ENCODE measurements at regions not wholly inside any gene's neighbourhood (a gene's known extent, or its start where the extent isn't known, plus 50 kb on each side); places are given as distances from the start of the nearest gene placed in this dataset.
A peak's percentile ranks its signal among the peaks of the same experiment; 100 is the strongest.

GRCh38 chr17:77540975-77541374 lies 400.2 kb downstream of the SEC14L1 start:
- Histone ChIP-seq H3K27me3 (ENCODE audit: insufficient read depth, low read depth) (no peaks in the 10 kb centered on the region), H3K27ac (no peak overlapping the region), H3K4me3 (IDR thresholded peaks at IDR 0.05; ENCODE audit: insufficient read depth, low read depth, low read length) (no peak overlapping the region), H3K79me2 (ENCODE audit: insufficient read depth, low read depth) (no peaks in the 10 kb centered on the region), H4K20me1 (ENCODE audit: insufficient read depth) (no peaks in the 10 kb centered on the region), H3K36me3 (ENCODE audit: insufficient read depth) (no peaks in the 10 kb centered on the region), H3K4me1 (ENCODE audit: low read depth, poor library complexity, severe bottlenecking) (peaks cover 6% of the 10 kb centered on the region), H2AFZ (ENCODE audit: low read depth) (no peak overlapping the region), H3K9ac (no peak overlapping the region), H3K4me2 (no peak overlapping the region)
- TF ChIP-seq CTCF (conservative IDR thresholded peaks at IDR 0.05; ENCODE audit: low read depth, low read length): no peak

DNA sequence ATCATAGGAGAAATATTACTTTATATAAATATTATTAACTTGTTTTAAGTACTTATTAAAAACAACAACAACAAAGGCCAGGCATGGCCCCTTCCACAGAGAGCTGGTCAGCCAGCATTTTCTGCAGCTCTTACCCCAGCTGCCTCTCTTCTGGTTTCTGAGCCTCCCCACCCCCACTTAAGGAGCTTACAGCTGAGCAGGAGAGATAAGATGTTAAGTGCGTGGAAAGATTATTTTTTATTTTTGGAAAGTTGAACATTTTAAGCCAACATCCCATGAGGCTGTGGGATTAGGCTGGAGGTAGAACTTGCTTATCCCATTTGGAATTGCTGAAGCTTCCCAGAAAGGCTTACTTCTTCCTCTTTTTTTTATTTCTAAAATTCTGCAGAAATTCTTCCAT lies 401.2 kb downstream of the SEC14L1 start:
- Histone ChIP-seq H3K36me3 (ENCODE audit: insufficient read depth) (no peaks in the 10 kb centered on the region), H3K9ac (no peak overlapping the region)

GRCh38 chr17:77542551-77543490 lies 402.1 kb downstream of the SEC14L1 start:
- no peaks in the 10 kb centered on the region for H3K36me3 ChIP-seq (ENCODE audit: insufficient read depth)
- H4K20me1 ChIP-seq (ENCODE audit: insufficient read depth): no peaks in the 10 kb centered on the region
- no peaks in the 10 kb centered on the region for H3K27me3 ChIP-seq (ENCODE audit: insufficient read depth, low read depth)
- peaks cover 6% of the 10 kb centered on the region for H3K4me1 ChIP-seq (ENCODE audit: low read depth, poor library complexity, severe bottlenecking)
- H3K9ac ChIP-seq: no peak overlapping the region
- no peaks in the 10 kb centered on the region for H3K79me2 ChIP-seq (ENCODE audit: insufficient read depth, low read depth)
- H3K27ac ChIP-seq: no peak overlapping the region
- no peak overlapping the region for H2AFZ ChIP-seq (ENCODE audit: low read depth)
- peak; percentile 94 for TF ChIP-seq CTCF (conservative IDR thresholded peaks at IDR 0.05; ENCODE audit: low read depth, low read length)
- H3K4me3 ChIP-seq (IDR thresholded peaks at IDR 0.05; ENCODE audit: insufficient read depth, low read depth, low read length): no peak overlapping the region
- no peak overlapping the region for H3K4me2 ChIP-seq

More for the DNA sequence above, 401.2 kb downstream of the SEC14L1 start:
- H2AFZ ChIP-seq (ENCODE audit: low read depth): no peak overlapping the region
- H3K27ac ChIP-seq: no peak overlapping the region
- no peak overlapping the region for H3K4me2 ChIP-seq
- no peaks in the 10 kb centered on the region for H3K27me3 ChIP-seq (ENCODE audit: insufficient read depth, low read depth)
- no peak overlapping the region for H3K4me3 ChIP-seq (IDR thresholded peaks at IDR 0.05; ENCODE audit: insufficient read depth, low read depth, low read length)
- no peak for TF ChIP-seq CTCF (conservative IDR thresholded peaks at IDR 0.05; ENCODE audit: low read depth, low read length)
- no peaks in the 10 kb centered on the region for H4K20me1 ChIP-seq (ENCODE audit: insufficient read depth)
- H3K79me2 ChIP-seq (ENCODE audit: insufficient read depth, low read depth): no peaks in the 10 kb centered on the region
- peaks cover 6% of the 10 kb centered on the region for H3K4me1 ChIP-seq (ENCODE audit: low read depth, poor library complexity, severe bottlenecking)

DNA sequence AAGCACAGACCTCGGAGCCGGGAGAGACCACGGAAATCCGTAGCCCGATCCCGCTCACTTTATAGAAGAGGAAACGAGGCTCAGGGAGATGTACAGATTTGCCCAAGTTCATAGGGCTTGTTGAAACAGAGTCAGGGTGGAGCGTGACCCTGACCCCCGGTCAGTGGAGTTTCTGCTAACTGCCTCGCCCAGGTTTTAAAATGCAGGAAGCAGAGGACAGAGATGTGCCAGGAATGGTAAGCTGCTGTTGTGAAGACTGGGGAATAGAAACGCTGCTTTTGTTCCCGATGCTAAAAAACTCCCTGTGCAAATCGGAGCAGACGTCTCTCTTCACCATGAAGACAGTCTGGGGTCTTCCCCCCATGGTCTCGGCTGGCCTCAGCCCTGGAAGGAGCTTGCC lies 403.0 kb downstream of the SEC14L1 start:
- H2AFZ ChIP-seq (ENCODE audit: low read depth): no peak overlapping the region
- no peak overlapping the region for H3K4me3 ChIP-seq (IDR thresholded peaks at IDR 0.05; ENCODE audit: insufficient read depth, low read depth, low read length)
- no peak overlapping the region for H3K27ac ChIP-seq
- no peak overlapping the region for H3K4me2 ChIP-seq
- peaks cover 6% of the 10 kb centered on the region for H3K4me1 ChIP-seq (ENCODE audit: low read depth, poor library complexity, severe bottlenecking)
- H4K20me1 ChIP-seq (ENCODE audit: insufficient read depth): no peaks in the 10 kb centered on the region
- H3K9ac ChIP-seq: no peak overlapping the region
- no peaks in the 10 kb centered on the region for H3K36me3 ChIP-seq (ENCODE audit: insufficient read depth)
- no peak for TF ChIP-seq CTCF (conservative IDR thresholded peaks at IDR 0.05; ENCODE audit: low read depth, low read length)
- H3K79me2 ChIP-seq (ENCODE audit: insufficient read depth, low read depth): no peaks in the 10 kb centered on the region
- no peaks in the 10 kb centered on the region for H3K27me3 ChIP-seq (ENCODE audit: insufficient read depth, low read depth)
